ENCODE measurements at regions not wholly inside any gene's neighbourhood (a gene's known extent, or its start where the extent isn't known, plus 50 kb on each side); places are given as distances from the start of the nearest gene placed in this dataset.

DNA sequence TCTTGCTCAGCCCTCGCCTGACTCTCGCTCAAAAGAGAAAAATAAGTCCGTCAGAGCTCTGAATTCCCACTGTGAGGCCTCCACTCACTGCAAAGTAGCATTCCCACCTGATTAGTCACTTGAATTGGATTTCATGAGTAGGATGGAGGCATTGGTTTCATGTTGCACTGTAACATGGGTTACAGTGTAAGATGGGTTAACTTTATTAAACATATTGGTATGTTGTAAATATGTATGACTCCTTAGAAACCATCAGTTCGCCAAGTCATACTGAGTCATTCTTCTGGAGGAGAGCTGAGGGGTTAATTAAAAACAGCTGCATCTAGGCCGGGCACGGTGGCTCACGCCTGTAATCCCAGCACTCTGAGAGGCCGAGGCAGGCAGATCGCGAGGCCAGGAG lies 93.8 kb upstream of the BNC2 start:
- Histone ChIP-seq H3K27me3 (no peaks in the 10 kb centered on the region), H3K36me3 (no peaks in the 10 kb centered on the region), H3K4me3 (no peak overlapping the region), H3K4me2 (no peak overlapping the region), H3K27ac (no peak overlapping the region), H3K4me1 (no peaks in the 10 kb centered on the region), H3K9ac (no peak overlapping the region), H3K9me3 (peaks cover 30% of the 10 kb centered on the region), H4K20me1 (no peaks in the 10 kb centered on the region)
- TF ChIP-seq Cebpa-rat (IDR thresholded peaks at IDR 0.05), result no peak

DNA sequence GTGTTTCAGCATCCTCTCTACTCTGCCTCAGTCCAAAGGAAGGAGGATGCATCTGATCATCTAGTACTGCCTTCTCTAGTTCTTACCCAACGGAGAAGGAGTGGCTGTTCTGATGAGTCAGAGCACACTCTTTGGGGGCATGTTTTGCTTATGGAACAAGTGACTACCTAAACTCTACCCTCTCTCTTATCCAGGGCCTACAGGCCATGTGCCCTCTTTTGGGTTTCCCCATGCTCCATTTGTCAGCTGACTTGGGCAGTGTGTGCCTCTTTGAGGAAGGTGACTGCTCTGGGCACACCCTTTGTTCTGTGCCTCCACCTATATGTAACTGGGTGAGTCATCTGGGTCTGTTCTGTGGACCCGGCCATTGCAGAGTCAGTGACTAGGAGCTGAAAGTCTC lies 89.6 kb upstream of the BNC2 start:
- TF ChIP-seq Cebpa-rat (IDR thresholded peaks at IDR 0.05), result no peak
- Histone ChIP-seq H3K4me3 (no peak overlapping the region), H3K4me1 (no peaks in the 10 kb centered on the region), H3K4me2 (no peak overlapping the region), H3K27me3 (no peaks in the 10 kb centered on the region), H3K27ac (no peak overlapping the region), H4K20me1 (no peaks in the 10 kb centered on the region), H3K9me3 (peaks cover 24% of the 10 kb centered on the region), H3K9ac (no peak overlapping the region), H3K36me3 (no peaks in the 10 kb centered on the region)

DNA sequence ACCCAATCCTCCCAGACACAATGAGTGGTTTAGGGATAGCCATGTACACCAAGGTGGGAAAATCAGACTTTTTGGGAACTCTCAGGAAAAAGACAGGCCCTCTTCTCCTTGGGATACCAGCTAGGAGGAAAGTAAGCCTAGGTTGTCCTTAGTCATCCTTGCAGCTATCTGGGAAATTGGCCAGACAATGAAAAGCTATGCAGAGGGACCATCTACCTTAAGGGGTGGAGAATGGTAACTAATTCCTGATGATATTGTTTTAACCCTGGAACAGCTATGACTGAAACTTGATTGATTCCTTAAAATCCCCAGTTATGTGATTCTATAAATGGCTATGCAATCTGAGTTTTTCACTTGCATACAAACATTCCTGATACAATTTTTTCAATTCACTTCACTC lies 88.9 kb upstream of the BNC2 start:
- Histone ChIP-seq H3K27me3 (no peaks in the 10 kb centered on the region), H3K4me1 (no peaks in the 10 kb centered on the region), H4K20me1 (no peaks in the 10 kb centered on the region), H3K36me3 (no peaks in the 10 kb centered on the region), H3K9me3 (peaks cover 19% of the 10 kb centered on the region), H3K4me2 (no peak overlapping the region), H3K27ac (no peak overlapping the region), H3K4me3 (no peak overlapping the region), H3K9ac (no peak overlapping the region)
- TF ChIP-seq Cebpa-rat (IDR thresholded peaks at IDR 0.05), result no peak

DNA sequence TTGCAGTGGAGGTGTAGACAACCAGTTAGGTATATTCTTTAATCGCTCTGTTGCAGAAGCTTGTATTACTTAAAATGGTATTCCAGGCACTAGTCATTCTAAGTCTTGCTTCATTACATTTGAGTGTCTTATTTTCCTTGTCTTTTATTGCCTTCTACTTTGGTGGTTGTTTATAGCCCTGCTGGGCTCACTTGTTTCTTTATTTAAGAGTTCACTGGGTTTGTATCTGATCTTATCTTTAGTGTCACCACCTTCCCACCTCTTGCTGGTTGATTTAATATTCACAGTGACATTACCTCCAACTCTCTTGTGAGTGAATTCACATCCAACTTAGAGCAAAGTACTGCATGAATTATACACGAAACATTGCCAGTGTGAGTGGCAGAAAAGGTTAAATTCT lies 83.6 kb upstream of the BNC2 start:
- H4K20me1 ChIP-seq, result no peaks in the 10 kb centered on the region
- TF ChIP-seq Cebpa-rat (IDR thresholded peaks at IDR 0.05), result no peak
- H3K4me1 ChIP-seq, result no peaks in the 10 kb centered on the region
- no peaks in the 10 kb centered on the region for H3K27me3 ChIP-seq
- H3K9me3 ChIP-seq, result no peaks in the 10 kb centered on the region
- no peak overlapping the region for H3K4me2 ChIP-seq
- H3K36me3 ChIP-seq, result no peaks in the 10 kb centered on the region
- no peak overlapping the region for H3K27ac ChIP-seq
- no peak overlapping the region for H3K9ac ChIP-seq
- H3K4me3 ChIP-seq, result no peak overlapping the region

DNA sequence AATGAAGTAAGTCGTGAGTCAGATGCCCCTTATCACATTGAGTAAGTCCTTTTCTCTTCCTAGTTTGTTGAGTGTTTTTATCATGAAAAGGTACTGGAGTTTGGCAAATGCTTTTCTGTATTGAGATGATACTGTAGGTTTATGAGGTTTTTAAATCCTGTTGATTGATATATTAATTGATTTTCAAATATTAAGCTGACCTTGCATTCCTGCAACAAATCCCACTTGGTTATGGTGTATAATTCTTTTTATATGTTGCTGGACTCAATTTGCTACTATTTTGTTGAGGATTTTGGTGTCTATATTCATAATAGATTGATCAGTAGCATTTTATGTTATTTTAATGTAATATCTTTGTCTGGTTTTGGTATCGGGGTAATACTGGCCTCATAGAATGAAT lies 81.0 kb upstream of the BNC2 start:
- Histone ChIP-seq H3K9me3 (no peaks in the 10 kb centered on the region), H3K4me1 (no peaks in the 10 kb centered on the region)

DNA sequence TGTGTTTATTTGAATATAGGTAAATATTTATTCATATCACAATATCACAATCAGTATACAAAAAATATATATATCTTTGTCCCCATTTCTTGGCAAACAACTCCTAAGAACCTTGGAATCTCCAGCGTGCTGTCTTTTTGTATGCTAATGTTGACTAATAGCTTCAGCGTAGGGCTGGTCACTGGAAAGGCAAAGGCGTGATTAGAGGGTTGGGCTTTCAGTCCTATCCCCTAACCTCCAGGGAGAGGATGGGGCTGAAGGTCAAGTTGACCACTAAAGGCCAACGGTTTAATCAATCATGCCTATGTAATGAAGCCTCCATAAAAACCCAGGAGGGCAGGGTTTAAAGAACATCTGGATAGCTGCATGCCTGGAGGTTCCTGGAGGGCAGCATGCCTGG lies 79.6 kb upstream of the BNC2 start:
- no peaks in the 10 kb centered on the region for H3K9me3 ChIP-seq
- TF ChIP-seq Cebpa-rat (IDR thresholded peaks at IDR 0.05), result no peak
- H3K36me3 ChIP-seq, result no peaks in the 10 kb centered on the region
- no peak overlapping the region for H3K4me2 ChIP-seq
- no peaks in the 10 kb centered on the region for H3K4me1 ChIP-seq
- no peak overlapping the region for H3K4me3 ChIP-seq
- H3K27me3 ChIP-seq, result no peaks in the 10 kb centered on the region
- H3K27ac ChIP-seq, result no peak overlapping the region
- no peaks in the 10 kb centered on the region for H4K20me1 ChIP-seq
- no peak overlapping the region for H3K9ac ChIP-seq

More for the DNA sequence above, 81.0 kb upstream of the BNC2 start:
- Histone ChIP-seq H3K4me3 (no peak overlapping the region), H3K4me2 (no peak overlapping the region), H3K27ac (no peak overlapping the region), H3K9ac (no peak overlapping the region), H4K20me1 (no peaks in the 10 kb centered on the region), H3K27me3 (no peaks in the 10 kb centered on the region), H3K36me3 (no peaks in the 10 kb centered on the region)
- no peak for TF ChIP-seq Cebpa-rat (IDR thresholded peaks at IDR 0.05)

DNA sequence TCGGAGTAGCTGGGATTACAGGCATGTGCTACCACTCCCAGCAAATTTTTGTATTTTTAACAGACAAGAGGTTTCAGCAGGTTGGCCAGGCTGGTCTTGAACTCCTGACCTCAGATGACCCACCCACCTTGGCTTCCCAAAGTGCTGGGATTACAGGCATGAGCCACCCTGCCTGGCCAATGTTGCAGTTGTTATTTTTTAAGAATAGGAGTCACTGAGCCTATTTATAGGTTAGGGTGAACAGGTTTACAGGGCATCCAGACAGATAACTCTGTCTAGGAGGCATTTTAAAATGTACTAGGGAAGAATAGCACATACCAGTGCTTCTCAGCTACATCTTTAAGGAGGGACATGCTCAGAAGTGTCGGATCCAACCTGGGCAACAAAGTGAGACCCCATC lies 60.1 kb upstream of the BNC2 start:
- Histone ChIP-seq H3K4me3 (no peak overlapping the region), H3K27ac (no peak overlapping the region), H3K4me2 (no peak overlapping the region), H3K9me3 (0 out of 2 replicates have a peak, but pooled peaks cover 8% of the 10 kb centered on the region), H3K9ac (no peak overlapping the region), H3K36me3 (no peaks in the 10 kb centered on the region), H3K27me3 (no peaks in the 10 kb centered on the region), H4K20me1 (no peaks in the 10 kb centered on the region), H3K4me1 (no peaks in the 10 kb centered on the region)
- no peak for TF ChIP-seq Cebpa-rat (IDR thresholded peaks at IDR 0.05)

DNA sequence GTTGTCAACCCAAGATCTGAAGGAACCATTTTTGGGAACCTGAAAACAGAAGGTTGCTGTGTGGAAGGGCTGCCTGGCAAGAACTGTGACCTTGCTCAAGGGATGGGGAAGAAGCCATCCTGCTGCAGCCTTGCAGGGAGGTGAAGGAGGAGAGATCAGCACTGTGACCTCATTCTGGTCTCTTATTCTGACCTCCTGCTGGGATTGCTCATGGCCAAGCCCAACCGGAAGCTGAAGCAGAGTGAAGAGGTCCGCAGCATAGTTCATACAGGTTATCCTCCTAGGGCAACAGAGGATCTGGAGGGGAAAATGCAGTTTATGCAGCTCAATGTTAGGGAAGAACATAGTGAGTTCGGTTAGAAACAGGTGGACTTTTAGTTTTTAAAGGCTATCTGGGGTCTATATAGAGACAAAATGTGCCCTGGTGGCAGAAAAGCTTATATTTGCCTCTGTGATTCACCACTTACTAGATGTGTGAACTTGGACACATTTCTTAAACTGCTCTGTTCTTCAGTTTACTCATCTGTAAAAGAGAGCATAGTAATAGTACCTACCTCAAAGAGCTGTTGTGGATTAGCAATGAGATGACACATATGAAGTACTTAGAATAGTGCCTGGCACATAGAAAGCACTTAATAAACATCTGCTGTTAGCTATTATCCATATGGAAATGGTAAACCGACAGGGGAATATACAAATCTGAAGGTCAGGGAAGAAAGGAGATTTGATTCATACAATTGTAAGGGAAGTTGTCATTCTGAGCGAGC lies 57.9 kb upstream of the BNC2 start:
- Histone ChIP-seq H3K27ac (no peak overlapping the region), H3K4me3 (no peak overlapping the region), H3K27me3 (no peaks in the 10 kb centered on the region), H3K9me3 (peaks cover 20% of the 10 kb centered on the region), H3K9ac (no peak overlapping the region), H3K36me3 (no peaks in the 10 kb centered on the region), H3K4me1 (no peaks in the 10 kb centered on the region), H3K4me2 (no peak overlapping the region), H4K20me1 (no peaks in the 10 kb centered on the region)
- TF ChIP-seq Cebpa-rat (IDR thresholded peaks at IDR 0.05), result no peak

DNA sequence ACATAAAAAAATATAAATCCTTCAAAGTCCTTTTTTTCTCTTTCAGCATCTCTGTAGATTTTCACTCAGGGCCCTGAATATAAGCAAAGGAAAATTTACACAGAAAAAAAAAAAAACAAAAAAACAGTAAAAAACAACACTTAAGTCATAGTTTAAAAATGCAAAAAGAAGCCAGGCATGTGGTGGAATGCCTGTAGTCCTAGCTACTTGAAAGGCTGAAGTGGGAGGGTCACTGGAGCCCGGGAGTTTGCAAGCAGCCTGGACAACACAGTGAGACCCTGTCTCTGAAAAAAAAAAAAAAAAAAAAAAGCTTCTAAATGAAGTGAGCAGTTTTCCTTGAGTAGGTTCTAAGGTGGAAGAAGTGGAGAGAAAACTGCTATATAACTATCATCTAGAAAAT lies 55.0 kb upstream of the BNC2 start:
- TF ChIP-seq Cebpa-rat (IDR thresholded peaks at IDR 0.05), result no peak
- Histone ChIP-seq H3K4me3 (no peak overlapping the region), H4K20me1 (no peaks in the 10 kb centered on the region), H3K36me3 (no peaks in the 10 kb centered on the region), H3K27ac (no peak overlapping the region), H3K4me2 (no peak overlapping the region), H3K9me3 (peaks cover 16% of the 10 kb centered on the region), H3K27me3 (no peaks in the 10 kb centered on the region), H3K9ac (no peak overlapping the region), H3K4me1 (no peaks in the 10 kb centered on the region)

DNA sequence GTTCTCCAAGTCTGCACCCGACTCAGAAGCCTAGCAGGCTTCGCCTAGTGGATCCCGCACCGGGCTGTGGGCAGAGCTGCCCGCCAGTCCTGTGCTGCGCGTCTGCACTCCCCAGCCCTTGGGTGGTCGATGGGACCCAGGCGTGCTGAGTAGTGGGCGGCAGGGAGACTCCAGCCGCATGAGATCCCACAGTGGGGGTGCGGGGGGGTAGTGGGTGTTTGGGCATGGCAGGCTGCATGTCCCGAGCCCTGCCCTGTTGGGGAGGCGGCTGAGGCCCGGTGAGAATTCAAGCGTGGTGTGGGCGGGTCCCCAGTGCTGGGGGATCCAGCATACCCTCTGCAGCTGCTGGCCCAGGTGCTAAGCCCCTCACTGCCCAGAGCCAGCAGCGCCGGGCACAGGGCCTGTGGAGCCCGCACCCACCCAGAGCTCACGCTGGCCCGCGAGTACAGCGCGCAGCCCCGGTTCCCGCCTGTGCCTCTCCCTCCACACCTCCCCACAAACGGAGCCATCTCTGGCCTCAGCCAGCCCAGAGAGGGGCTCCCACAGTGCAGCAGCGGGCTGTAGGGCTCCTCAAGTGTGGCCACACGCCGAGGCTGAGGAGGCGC lies 53.9 kb upstream of the BNC2 start:
- Histone ChIP-seq H3K36me3 (no peaks in the 10 kb centered on the region), H3K27me3 (no peaks in the 10 kb centered on the region), H3K4me2 (no peak overlapping the region), H3K27ac (no peak overlapping the region), H3K9ac (no peak overlapping the region), H3K4me3 (no peak overlapping the region), H3K4me1 (no peaks in the 10 kb centered on the region), H4K20me1 (no peaks in the 10 kb centered on the region), H3K9me3 (peaks cover 26% of the 10 kb centered on the region)
- no peak for TF ChIP-seq Cebpa-rat (IDR thresholded peaks at IDR 0.05)
